Activated CD8-positive, alpha-beta T cell treated with anti-CD3 and anti-CD28 coated beads, Interleukin-2, amount 10 ng/mL, durations not matched to agents 7 days and 5 days (primary cell): ENCODE measurements at regions not wholly inside any gene's neighbourhood (a gene's known extent, or its start where the extent isn't known, plus 50 kb on each side); places are given as distances from the start of the nearest gene placed in this dataset.

Experiments used
- ATAC-seq: fragments of 150-1000 bp; cut with Tn5 transposase; one replicate; pipeline ENCODE4 v1.10.0; 2021; ENCODE audit warnings: moderate library complexity
- CTCF ChIA-PET: fragments of 350-600 bp; sonication (Branson Sonifier 250); formaldehyde crosslinking; loops from one replicate; lab custom pipeline; 2021; ENCODE audit warnings: antibody characterized with exemption; lab: Charles Lee
- POLR2A ChIA-PET: fragments of 350-600 bp; sonication (Branson Sonifier 250); formaldehyde crosslinking; loops from one replicate; lab custom pipeline; 2021; ENCODE audit warnings: antibody characterized with exemption; lab: Charles Lee
- DNase-seq: peaks from one replicate; pipeline ENCODE4 v3.0.0-alpha.2; 2020
- H3K27ac Mint-ChIP-seq: one replicate; pipeline ENCODE4 v1.8.0; 2021; ENCODE audit warnings: mild to moderate bottlenecking, mixed read lengths
- H3K27me3 Mint-ChIP-seq: one replicate; pipeline ENCODE4 v1.8.0; 2021; ENCODE audit warnings: low read depth, mixed read lengths
- H3K36me3 Mint-ChIP-seq: one replicate; pipeline ENCODE4 v1.8.0; 2021; ENCODE audit warnings: low read depth, mixed read lengths
- H3K4me1 Mint-ChIP-seq: one replicate; pipeline ENCODE4 v1.8.0; 2021; ENCODE audit warnings: low read depth, mixed read lengths
- H3K4me3 Mint-ChIP-seq: one replicate; pipeline ENCODE4 v1.8.0; 2021; ENCODE audit warnings: mild to moderate bottlenecking, mixed read lengths
- H3K9me3 Mint-ChIP-seq: one replicate; pipeline ENCODE4 v1.8.0; 2022; ENCODE audit warnings: mixed read lengths; ENCODE audit not compliant: insufficient read depth

DNA sequence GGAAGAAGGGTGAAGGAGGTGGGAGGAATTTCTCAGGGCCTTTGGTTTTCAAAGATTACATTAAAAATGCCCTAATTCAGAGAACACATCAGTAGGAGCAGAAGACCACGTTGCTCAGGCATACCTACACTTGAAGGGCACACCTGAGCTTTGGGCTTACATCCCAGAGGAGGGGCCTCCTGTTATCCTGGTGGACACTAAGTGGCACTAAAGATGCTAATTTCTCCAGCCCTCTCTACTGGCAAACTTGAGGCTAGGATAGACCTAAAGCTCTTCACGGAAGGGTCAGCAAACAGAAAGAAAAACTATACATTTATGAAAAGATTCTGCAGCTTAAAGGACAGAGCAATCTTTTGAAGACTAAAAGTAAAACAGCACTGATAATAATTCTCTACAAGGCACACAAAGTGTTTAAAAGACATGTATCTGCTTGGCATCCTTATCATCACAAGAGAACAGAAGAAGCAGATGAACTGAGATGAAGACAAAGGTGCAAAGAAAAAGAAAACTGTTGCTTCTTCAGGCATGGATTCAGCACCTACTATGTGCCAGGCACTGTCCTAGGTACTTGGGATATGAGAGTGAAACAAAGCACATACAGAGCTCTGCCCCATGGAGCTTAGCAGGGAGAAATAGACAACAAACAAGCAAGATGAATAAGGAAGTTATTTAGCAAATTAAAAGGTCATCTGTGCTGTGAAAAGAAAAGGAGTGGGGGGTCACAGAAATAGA lies 137.5 kb downstream of the NUAK1 start:
- ChIA-PET CTCF (no interaction called here), POLR2A (no interaction called here)
- Mint-ChIP-seq H3K4me3 (no peak overlapping the region), H3K4me1 (no peaks in the 10 kb centered on the region), H3K27ac (no peak overlapping the region), H3K36me3 (no peaks in the 10 kb centered on the region), H3K9me3 (no peaks in the 10 kb centered on the region), H3K27me3 (peaks cover 19% of the 10 kb centered on the region)
- ATAC-seq: no peak
- no peak for DNase-seq

GRCh38 chr12:106001837-106002218 lies 136.9 kb downstream of the NUAK1 start:
- CTCF ChIA-PET: no interaction called here
- H3K9me3 Mint-ChIP-seq: no peaks in the 10 kb centered on the region
- H3K4me3 Mint-ChIP-seq: no peak overlapping the region
- DNase-seq (no peak), ATAC-seq (no peak)
- POLR2A ChIA-PET: no interaction called here
- H3K27me3 Mint-ChIP-seq: peaks cover 19% of the 10 kb centered on the region
- H3K4me1 Mint-ChIP-seq: no peaks in the 10 kb centered on the region
- no peaks in the 10 kb centered on the region for H3K36me3 Mint-ChIP-seq
- H3K27ac Mint-ChIP-seq: no peak overlapping the region

DNA sequence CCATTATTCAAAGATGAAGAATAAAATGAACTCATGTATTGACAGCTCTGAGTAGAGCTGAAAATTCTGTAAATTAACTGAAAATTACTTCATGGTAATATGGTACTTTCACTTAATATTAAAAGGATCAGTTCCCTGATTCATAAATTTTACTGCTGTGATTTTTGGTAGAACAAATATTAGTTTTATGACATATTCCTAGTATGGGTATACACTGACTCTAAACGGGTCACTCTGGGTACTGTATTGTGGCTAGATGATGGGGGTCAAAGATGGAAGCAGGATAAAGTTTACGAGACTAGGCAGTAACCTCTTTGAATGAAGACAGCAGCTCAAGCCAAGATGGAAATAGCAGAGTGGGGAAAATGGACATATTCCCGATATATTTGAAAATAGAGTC lies 135.5 kb downstream of the NUAK1 start:
- ATAC-seq (no peak), DNase-seq (no peak)
- Mint-ChIP-seq H3K36me3 (no peaks in the 10 kb centered on the region), H3K4me1 (no peaks in the 10 kb centered on the region), H3K27me3 (peaks cover 19% of the 10 kb centered on the region), H3K27ac (no peak overlapping the region), H3K4me3 (no peak overlapping the region), H3K9me3 (no peaks in the 10 kb centered on the region)
- CTCF ChIA-PET: no interaction called here
- POLR2A ChIA-PET: interaction anchor here (0.7 kb wide), 1 partner anchor 770 kb away, joined by 3 read pairs; no protein-coding TSS in a partner anchor

DNA sequence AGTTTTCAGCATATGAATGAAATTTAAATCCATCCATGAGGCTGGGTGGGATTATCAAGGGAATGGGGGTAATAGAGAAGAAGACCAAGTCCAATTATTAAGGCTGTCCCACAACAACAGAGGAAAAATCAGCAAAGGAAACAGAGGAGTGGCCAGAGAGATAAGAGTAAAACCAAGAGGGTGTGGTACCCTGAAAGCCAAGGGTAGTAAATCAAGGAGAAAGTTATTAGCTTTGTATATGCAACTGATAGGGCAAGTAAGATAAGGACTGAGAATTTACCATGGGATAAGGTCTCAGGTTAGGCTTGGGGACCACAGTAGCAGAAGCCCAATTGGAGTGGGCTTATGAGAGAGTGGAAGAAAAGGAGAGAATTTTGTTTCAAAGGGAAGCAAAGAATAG lies 134.5 kb downstream of the NUAK1 start:
- Mint-ChIP-seq H3K27ac (no peak overlapping the region), H3K27me3 (peaks cover 18% of the 10 kb centered on the region), H3K4me3 (no peak overlapping the region), H3K4me1 (no peaks in the 10 kb centered on the region), H3K9me3 (no peaks in the 10 kb centered on the region), H3K36me3 (no peaks in the 10 kb centered on the region)
- POLR2A ChIA-PET: no interaction called here
- CTCF ChIA-PET: no interaction called here
- ATAC-seq (no peak), DNase-seq (no peak)

- ChIA-PET POLR2A (no interaction called here), CTCF (no interaction called here)
- Mint-ChIP-seq H3K27me3 (peaks cover 12% of the 10 kb centered on the region), H3K4me3 (no peak overlapping the region), H3K27ac (no peak overlapping the region), H3K9me3 (no peaks in the 10 kb centered on the region), H3K36me3 (no peaks in the 10 kb centered on the region), H3K4me1 (no peaks in the 10 kb centered on the region)
- DNase-seq (no peak), ATAC-seq (no peak)
Measured at GRCh38 chr12:106006382-106006781, 132.4 kb downstream of the NUAK1 start.

- POLR2A ChIA-PET: no interaction called here
- Mint-ChIP-seq H3K27ac (no peak overlapping the region), H3K4me1 (no peaks in the 10 kb centered on the region), H3K36me3 (no peaks in the 10 kb centered on the region), H3K4me3 (no peak overlapping the region), H3K27me3 (peaks cover 8% of the 10 kb centered on the region), H3K9me3 (no peaks in the 10 kb centered on the region)
- CTCF ChIA-PET: no interaction called here
- no peak for ATAC-seq
- no peak for DNase-seq
Measured at GRCh38 chr12:106006940-106007339, 131.8 kb downstream of the NUAK1 start.

- Mint-ChIP-seq H3K9me3 (no peaks in the 10 kb centered on the region), H3K4me1 (no peaks in the 10 kb centered on the region), H3K4me3 (no peak overlapping the region), H3K27ac (no peak overlapping the region), H3K36me3 (no peaks in the 10 kb centered on the region), H3K27me3 (no peaks in the 10 kb centered on the region)
- CTCF ChIA-PET: no interaction called here
- DNase-seq: no peak
- POLR2A ChIA-PET: no interaction called here
- ATAC-seq: no peak
Measured at GRCh38 chr12:106010741-106011140, 128.0 kb downstream of the NUAK1 start.
